HL-60 (cell line): ENCODE measurements at regions not wholly inside any gene's neighbourhood (a gene's known extent, or its start where the extent isn't known, plus 50 kb on each side); places are given as distances from the start of the nearest gene placed in this dataset.

Experiments
- DNase-seq, 2 experiments: peaks; one replicate each; pipeline ENCODE4 v3.0.0-alpha.2; 2010 to 2020; ENCODE audit warnings: low read depth in 1 of 2, low spot score in 1 of 2
- H3K27ac ChIP-seq: fragments of 250-450 bp; sonication (Bioruptor Pico); replicated peaks from 2 replicates; pipeline ENCODE4 v1.5.1; 2020; ENCODE audit warnings: mild to moderate bottlenecking, moderate library complexity
- H3K27me3 ChIP-seq: fragments of 250-450 bp; sonication (Bioruptor Pico); 2 replicates; pipeline ENCODE4 v1.5.1; 2021; ENCODE audit warnings: mild to moderate bottlenecking, moderate library complexity; ENCODE audit not compliant: insufficient read depth, poor library complexity, severe bottlenecking
- H3K4me3 ChIP-seq: replicated peaks from 2 replicates; pipeline ENCODE4 v1.5.1; 2011; ENCODE audit warnings: mild to moderate bottlenecking, control low read depth, low read length; ENCODE audit not compliant: insufficient read depth
- GABPA ChIP-seq: IDR thresholded peaks from 2 replicates; pipeline ENCODE4 v1.6.1; 2012; ENCODE audit warnings: low read depth
- POLR2AphosphoS5 ChIP-seq: IDR thresholded peaks from 2 replicates; pipeline ENCODE4 v1.6.1; 2012; ENCODE audit warnings: low read depth
- SPI1 ChIP-seq: IDR thresholded peaks from 2 replicates; pipeline ENCODE4 v1.6.1; 2012; ENCODE audit warnings: low read depth, mild to moderate bottlenecking, borderline replicate concordance
- TF ChIP-seq, protein P1 (sequence below): IDR thresholded peaks from one replicate; pipeline ENCODE4 v1.5.1; 2011; ENCODE audit warnings: low read length, control low read depth, inconsistent platforms; ENCODE audit not compliant: insufficient read depth
- TF ChIP-seq, protein P2 (sequence below): IDR thresholded peaks from 2 replicates; pipeline ENCODE4 v1.6.1; 2012; ENCODE audit warnings: low read depth; ENCODE audit not compliant: insufficient replicate concordance

DNA sequence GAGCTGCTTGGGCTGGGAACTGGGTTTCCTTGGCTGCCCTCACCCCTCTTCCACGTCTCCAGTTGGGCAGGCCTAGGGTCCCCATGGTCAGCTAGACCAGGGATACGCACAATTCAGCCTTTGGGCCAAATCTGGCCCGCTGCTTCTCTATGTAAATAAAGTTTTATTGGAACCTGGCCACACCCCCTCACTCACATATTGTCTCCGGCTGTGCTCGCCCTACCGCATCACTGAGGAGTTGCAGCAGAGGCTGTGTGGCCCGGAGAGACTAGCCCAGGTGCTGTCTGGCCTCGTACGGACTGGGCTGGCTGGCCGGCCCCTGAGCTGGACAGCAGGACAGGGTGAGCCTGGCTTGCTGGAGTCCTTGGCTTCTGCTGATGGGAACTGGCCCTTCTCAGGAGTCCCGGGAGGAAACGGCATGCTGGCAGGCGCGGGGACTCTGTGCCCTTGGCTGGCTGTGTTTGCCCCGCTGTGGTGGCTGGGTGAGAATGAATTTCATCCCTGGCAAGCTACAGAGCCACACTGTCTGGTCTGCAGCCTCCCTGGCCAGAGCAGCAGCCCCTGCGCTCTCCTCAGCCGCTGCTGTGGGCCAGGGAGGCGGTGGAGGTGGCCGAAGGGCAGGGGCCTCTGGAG lies 82.0 kb downstream of the ENGASE start:
- DNase-seq: no peak
- Histone ChIP-seq H3K27me3 (peaks cover 7% of the 10 kb centered on the region), H3K4me3 (no peak overlapping the region), H3K27ac (no peak overlapping the region)
- TF ChIP-seq, protein P1, sequence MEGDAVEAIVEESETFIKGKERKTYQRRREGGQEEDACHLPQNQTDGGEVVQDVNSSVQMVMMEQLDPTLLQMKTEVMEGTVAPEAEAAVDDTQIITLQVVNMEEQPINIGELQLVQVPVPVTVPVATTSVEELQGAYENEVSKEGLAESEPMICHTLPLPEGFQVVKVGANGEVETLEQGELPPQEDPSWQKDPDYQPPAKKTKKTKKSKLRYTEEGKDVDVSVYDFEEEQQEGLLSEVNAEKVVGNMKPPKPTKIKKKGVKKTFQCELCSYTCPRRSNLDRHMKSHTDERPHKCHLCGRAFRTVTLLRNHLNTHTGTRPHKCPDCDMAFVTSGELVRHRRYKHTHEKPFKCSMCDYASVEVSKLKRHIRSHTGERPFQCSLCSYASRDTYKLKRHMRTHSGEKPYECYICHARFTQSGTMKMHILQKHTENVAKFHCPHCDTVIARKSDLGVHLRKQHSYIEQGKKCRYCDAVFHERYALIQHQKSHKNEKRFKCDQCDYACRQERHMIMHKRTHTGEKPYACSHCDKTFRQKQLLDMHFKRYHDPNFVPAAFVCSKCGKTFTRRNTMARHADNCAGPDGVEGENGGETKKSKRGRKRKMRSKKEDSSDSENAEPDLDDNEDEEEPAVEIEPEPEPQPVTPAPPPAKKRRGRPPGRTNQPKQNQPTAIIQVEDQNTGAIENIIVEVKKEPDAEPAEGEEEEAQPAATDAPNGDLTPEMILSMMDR: no peak
- TF ChIP-seq SPI1: no peak
- TF ChIP-seq, protein P2, sequence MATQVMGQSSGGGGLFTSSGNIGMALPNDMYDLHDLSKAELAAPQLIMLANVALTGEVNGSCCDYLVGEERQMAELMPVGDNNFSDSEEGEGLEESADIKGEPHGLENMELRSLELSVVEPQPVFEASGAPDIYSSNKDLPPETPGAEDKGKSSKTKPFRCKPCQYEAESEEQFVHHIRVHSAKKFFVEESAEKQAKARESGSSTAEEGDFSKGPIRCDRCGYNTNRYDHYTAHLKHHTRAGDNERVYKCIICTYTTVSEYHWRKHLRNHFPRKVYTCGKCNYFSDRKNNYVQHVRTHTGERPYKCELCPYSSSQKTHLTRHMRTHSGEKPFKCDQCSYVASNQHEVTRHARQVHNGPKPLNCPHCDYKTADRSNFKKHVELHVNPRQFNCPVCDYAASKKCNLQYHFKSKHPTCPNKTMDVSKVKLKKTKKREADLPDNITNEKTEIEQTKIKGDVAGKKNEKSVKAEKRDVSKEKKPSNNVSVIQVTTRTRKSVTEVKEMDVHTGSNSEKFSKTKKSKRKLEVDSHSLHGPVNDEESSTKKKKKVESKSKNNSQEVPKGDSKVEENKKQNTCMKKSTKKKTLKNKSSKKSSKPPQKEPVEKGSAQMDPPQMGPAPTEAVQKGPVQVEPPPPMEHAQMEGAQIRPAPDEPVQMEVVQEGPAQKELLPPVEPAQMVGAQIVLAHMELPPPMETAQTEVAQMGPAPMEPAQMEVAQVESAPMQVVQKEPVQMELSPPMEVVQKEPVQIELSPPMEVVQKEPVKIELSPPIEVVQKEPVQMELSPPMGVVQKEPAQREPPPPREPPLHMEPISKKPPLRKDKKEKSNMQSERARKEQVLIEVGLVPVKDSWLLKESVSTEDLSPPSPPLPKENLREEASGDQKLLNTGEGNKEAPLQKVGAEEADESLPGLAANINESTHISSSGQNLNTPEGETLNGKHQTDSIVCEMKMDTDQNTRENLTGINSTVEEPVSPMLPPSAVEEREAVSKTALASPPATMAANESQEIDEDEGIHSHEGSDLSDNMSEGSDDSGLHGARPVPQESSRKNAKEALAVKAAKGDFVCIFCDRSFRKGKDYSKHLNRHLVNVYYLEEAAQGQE: no peak
- no peak for TF ChIP-seq GABPA
- no peak for TF ChIP-seq POLR2AphosphoS5

DNA sequence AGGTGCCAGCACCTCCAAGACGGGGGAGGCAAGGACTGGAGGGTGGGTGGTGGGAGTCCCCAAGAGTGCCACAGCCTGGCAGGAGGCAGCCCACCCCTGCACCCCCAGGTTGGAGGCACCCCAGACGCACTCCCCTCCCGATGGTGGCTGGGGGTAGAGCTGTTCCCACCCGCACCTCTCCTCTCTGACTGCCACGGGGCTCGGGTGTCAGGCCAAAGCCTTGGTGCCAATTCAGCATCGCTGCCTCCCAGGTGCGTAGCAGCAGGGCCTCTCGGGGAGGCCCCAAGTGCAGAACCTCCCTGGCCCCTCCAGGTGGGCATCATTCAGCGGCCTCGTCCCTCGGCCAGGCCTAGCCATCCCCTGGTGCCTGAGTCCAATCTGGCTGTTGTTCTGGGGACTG lies 81.1 kb downstream of the ENGASE start:
- Histone ChIP-seq H3K27ac (no peak overlapping the region), H3K27me3 (peaks cover 7% of the 10 kb centered on the region), H3K4me3 (no peak overlapping the region)
- no peak for DNase-seq
- TF ChIP-seq SPI1 (no peak), GABPA (no peak), POLR2AphosphoS5 (no peak)
- TF ChIP-seq, protein P2: no peak
- TF ChIP-seq, protein P1: no peak

DNA sequence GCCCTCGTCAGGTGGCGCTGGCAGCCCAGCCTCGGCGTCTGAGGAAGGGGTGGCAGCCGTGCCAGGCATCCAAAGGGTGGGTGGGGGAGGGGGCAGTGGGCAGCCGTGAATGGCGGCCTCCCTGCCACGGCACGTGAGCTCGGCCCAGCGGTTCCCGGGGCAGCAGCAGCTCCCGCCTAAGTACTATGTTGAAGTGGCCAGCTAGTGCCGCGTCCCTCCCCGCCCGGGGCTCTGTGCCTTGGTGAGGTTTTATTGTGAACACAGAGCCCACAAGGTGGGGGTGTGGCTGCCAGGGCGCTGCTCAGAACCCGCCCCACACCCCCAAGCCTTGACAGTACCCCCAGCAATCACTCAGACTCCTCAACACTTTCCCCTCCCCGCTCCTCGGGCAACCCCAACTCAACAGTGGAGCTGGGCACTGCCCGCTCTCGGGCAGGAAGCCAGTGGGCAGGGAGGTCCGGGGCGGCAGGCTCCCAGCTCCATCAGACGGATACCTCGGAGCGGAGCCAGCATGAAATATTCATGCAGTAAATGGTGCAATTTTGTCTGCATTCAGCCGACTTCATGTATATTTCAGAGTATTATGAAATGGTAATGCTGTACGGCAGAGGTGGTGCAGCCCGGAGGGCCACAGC lies 80.4 kb downstream of the ENGASE start:
- no peak overlapping the region for H3K27ac ChIP-seq
- TF ChIP-seq SPI1 (no peak), GABPA (no peak), POLR2AphosphoS5 (no peak)
- TF ChIP-seq, protein P1: no peak
- TF ChIP-seq, protein P2: no peak
- peaks cover 7% of the 10 kb centered on the region for H3K27me3 ChIP-seq
- H3K4me3 ChIP-seq: no peak overlapping the region
- DNase-seq: no peak
